COLO668 (cell line): ENCODE measurements at regions not wholly inside any gene's neighbourhood (a gene's known extent, or its start where the extent isn't known, plus 50 kb on each side); places are given as distances from the start of the nearest gene placed in this dataset.
A peak's percentile ranks its signal among the peaks of the same experiment; 100 is the strongest.

Experiments used
- DNase-seq: peaks from one replicate; lab custom pipeline; 2025; ENCODE audit not compliant: unreplicated experiment; lab: John Stamatoyannopoulos, UW

DNA sequence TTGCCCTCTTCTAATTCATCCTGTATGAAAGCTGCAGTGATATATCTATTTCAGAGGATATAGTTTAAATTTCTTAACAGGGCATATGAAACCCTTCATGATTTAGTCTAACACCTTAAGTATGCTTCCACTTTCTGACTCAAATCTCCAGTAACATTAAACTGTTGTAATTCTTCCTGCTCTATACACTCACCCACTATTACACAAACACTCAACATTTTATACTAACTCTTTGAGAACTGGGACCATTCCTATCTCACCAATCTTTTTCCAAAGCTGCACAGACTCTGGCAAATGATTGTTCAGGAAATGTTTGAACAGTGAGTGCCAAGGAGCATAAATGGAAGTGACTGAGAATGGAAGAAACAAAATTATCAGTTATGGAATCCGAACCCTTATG lies 560.4 kb upstream of the DPPA4 start:
- DNase-seq: no peak

DNA sequence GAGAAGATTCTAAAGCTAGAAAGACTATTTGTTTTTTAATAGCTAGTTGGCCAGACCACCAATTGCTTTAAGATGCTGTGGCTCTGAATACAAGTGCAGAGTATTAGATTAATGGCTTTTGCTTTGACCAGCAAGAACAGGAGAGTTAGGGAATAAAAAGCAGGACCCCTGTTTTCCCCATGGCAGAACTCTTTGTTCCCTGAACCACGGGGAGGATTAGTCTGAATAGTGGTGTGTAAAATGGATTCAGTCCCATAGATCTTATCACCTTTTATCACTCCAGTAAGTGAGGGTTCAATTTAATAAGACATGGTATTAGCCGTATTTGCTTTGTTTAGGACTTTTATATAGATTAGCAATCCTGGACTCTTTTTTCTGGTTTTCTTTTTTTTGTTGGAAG lies 562.6 kb upstream of the DPPA4 start:
- no peak for DNase-seq

DNA sequence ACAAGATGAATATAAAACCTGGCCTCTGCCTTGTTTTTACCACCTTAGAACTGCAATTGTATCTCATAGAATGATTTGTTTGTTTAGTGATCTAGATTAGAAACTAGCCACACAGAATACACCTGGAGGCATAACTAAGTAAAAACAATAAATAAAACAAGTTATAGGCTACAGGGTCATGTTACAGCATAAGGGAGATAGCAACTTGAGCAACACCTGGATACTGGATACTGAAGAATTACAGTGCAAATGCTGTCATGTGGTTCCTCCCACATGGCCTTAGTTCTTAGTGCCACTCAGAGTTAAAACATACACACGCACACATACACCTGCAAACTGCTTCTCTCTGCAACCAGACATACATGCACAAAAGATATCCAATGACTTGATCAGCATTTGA lies 563.4 kb upstream of the DPPA4 start:
- DNase-seq: peak; percentile 22

DNA sequence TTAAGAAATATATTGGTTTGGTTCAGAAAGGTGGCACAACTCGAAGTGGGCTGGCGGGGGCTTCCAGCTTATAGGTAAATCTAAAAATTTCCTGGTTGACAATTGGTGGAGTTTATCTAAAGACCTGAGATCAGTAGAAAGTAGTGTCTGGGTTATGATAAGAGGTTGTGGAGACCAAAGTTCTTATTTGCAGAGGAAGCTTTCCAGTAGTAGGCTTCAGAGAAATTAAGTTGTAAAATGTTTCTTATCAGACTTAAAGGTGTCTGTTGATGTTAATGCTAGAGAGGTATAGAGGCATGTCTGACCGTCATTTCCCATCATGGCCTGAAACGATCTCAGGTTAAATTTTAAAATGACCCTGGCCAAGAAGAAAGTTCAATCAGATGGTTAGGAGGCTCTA lies 565.2 kb upstream of the DPPA4 start:
- DNase-seq: no peak

DNA sequence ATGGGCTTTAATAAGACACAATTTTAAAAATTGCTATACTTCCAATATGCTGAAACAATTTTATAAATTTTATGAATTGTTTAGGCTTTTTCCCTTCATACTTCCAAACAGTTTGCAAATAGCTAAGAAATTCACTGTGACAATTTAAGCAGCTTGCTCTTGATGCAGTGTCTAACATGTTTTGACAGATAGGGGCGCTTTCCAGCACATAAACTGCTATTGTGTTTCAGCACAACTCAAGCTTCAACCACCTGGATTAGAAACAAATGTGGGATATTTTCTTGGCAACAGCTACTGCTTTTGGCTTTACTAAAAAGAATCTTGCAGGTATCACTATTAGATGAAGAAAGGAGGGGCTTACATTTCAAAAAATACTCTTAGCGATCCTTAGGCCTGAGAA lies 565.8 kb upstream of the DPPA4 start:
- DNase-seq: no peak

DNA sequence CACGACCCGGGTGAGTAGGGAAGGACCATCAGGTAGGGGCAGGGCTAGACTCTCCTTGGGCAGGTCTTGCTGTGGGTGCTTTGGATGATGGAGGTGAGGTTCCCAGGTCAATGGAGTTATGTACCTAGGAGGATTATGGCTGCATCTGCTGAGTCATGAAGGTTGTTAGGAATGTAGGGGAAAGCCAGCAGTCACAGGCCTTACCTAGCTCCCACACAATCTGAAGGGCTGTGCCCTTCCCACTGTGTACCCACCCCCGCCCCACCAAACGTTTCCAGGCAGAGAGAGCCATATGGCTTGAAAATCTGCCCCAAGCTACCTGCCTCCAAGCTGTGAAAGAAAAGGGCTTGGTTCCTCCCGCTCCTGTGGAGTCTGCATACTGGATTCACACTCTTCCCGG lies 573.4 kb upstream of the DPPA4 start:
- no peak for DNase-seq

DNA sequence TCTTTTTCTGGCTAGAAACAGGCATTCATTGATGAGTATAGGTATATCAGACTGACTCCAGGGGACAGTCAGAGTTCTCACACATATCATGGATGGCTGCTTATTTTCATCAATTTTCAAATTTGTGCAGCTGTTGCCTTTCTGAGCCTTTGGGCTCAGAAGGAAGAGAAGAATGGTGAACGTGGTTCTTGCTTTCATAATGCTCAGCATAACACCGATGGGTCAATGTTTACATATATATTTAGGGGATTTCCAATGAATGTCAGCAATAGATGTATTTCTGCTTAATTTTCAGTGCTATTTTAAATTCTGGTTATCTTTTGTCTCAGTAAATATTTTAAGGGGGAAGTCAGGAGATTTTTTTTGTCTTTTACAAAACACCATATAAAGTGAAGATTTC lies 581.4 kb upstream of the DPPA4 start:
- DNase-seq: no peak

DNA sequence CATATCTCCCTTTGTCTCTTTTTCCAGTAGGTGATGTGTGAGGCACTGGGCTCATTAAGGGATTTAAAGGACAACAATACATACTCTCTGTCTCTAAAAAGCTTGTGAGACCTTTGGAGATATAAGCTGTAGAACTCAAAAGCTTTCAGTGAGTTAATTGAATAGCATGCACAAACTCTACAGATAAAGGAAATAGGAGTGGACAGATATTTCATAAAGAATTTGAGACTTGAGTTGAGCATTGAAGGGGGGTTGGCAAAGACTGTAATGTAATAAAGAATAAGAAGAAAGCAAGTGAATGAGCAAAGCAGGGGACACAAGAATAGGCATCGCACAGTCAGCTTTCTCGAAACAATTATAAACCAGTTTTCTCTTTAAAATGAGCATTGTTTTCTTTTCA lies 583.4 kb upstream of the DPPA4 start:
- no peak for DNase-seq

DNA sequence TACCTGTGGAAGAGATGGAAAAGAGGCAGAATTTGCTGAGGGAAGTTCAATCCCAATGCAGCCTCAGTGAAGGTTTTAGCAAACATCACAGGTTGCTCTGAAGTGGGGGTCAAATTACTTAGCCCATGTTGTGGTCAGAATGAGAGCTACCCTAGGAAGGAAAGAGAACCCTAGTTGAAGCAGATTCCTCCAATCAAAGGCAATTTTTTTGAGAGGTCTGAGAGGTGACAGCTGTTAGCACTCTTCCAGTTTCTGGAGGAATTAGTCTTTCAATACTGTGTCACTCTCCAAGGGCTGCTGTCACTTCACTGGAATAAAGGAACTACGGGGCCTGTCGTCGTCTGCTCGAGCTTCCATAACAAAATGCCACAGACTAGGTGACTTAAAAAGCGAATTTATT lies 584.2 kb upstream of the DPPA4 start:
- no peak for DNase-seq

DNA sequence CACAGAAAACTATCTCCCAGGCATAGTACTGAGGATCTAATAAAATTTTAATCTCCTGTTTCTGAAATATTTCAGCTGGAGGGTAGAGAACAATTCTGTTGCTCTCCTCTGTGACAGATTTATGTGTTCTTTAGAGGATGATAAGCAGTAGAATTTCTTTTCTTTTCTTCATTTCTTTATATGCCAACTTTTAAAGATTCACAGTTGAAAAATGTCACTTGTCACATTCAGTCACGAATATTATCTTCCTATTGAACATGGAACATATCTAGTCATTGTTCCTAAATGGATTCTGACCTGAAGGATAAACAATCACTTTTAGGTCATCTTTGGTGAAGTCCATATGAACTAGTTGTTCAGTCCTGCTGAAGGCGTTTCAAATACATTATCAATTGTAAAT lies 585.5 kb upstream of the DPPA4 start:
- DNase-seq: no peak

DNA sequence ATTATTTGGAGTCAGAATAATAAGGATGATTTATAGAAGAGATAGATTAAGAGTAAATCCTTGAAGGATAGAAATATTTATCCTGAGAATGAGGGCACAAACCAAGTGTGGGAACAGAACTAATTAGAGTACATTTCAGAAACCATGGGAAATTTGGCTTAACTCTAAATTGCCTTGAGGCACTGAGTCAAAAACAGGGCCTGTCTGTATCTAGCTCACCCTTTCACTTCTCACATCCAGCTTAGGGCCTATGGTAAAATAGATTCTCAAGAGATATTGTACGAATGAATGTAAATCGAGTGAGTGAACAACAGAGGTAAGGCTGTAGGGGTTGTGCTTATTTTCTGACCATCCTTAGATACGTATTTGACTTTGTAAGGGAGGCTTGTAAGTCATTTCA lies 586.1 kb upstream of the DPPA4 start:
- no peak for DNase-seq

DNA sequence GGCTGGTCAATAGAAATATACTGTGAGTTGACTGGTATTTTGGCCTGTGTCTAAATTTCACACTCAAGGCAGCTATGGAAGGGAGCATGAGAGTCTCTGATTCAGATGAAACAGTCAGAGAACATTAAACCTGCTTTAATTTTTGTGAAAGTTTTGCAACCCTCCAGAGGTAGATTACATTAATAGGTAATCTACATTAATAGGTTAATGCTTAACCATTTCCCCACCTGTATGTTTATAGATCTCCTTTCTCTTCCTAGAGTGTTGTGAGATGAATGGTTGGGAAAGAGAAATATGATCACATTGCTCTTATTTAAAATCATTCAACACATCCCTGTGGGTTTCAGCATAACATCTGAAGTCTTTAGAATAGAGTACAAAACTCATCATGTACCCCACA lies 586.9 kb upstream of the DPPA4 start:
- no peak for DNase-seq

DNA sequence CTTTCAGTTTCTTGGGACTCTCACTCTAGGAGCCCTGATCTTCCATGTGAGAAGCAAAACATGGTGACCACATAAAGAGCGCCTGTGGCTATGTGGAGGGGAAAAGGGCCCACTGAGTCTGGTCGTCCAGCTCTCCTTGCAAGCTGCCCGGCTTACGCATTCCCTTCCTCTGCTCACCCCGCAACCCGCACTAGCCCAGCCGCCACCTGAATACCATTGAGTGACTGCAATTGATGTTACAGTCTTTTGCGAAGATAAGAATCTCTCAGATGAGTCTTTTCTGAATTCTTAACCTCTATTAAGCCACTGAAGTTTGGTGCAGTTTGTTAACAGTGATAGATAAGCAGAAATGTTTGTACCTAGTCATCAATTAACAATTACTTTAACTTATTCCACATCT lies 589.0 kb upstream of the DPPA4 start:
- no peak for DNase-seq

DNA sequence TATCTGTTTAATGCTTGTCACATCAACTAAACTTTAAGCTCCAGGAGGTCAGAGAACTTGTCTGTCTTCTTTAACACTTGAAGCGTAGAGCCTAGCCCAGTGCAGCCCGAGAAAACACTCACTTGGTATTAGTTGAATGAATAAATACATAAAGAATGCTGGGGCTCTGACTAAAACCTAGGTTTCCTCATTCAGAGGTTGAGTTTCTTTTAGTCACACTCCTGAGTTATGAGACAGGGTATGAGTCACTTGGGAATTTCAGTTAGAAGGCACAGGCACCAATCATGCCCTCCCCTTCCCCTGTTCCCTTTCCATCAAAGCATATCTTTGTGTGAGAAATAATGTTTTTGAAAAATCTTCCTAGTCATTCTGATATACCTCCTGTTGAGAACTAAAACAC lies 589.8 kb upstream of the DPPA4 start:
- no peak for DNase-seq

DNA sequence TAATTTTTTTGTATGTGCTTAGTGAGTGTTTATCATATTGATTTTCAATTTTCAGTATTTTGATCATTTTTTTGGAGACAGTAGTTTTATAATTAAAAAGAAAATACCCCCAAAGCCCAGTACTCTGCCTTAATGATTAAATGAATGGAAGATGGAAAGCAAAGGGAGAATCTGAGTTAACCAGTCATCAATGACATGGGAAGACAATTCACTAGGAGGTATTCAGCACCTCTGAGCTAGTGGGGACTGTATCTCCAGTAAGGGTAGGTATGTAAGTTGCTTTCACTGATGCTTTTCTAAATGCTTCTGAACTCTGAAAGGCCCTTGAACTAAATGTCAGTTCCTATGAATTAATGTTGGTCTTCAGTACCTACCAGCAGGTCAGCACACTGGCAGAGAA lies 590.4 kb upstream of the DPPA4 start:
- no peak for DNase-seq

DNA sequence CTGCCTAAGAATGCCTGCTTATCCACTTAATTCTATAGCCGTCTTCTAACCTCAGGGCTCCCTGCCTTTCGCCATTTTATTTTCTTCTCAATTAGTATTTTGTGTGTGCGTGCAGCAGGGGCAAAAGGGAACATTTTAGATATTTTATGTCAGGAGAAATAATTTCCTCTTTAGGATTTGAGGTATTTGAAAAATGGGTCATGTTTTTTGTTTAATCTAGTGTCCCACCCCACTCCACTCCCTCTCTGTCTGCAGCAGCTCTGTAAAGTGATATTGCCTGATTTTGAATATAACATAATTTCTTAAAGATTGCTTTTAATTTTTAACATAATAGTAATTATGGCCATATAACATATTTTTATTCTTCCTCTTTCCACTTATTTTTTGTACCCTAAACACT lies 593.2 kb upstream of the DPPA4 start:
- no peak for DNase-seq

DNA sequence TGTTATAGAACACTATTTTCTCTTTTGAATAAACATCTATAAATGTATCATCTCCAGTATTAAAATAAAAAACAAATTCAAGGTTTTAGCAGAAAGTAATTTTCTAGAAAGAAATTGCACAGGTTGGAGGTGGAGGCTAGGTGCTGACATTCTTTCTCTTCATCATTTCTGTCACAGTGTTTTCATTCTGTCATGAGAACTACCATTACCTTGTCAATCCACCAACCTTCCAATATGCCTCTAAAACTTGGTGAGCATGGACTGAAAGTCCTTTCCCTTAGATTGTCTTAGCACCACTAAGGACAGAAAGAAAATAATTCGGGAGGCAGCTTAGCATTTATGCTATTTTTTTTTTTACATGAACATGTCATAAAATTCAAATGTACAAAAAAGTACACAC lies 596.2 kb upstream of the DPPA4 start:
- DNase-seq: no peak

DNA sequence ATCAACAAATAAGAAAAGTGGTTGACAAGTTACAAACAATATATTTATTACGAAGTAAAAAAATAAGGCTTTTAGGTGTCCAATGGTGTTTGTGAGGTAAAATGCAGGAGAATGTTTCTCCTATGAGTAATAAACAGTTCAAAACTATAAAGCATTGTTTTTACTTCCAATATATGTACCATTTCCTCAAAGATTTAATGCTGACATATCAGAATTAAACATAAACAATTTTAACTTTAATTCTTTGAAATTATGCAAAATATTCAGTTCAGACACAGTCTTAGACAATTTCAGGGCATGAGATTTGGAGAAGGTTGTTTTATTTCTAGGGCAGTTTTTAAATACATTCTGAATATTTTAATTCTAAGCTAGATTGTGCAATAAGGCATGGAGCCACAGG lies 602.5 kb upstream of the DPPA4 start:
- DNase-seq: no peak

DNA sequence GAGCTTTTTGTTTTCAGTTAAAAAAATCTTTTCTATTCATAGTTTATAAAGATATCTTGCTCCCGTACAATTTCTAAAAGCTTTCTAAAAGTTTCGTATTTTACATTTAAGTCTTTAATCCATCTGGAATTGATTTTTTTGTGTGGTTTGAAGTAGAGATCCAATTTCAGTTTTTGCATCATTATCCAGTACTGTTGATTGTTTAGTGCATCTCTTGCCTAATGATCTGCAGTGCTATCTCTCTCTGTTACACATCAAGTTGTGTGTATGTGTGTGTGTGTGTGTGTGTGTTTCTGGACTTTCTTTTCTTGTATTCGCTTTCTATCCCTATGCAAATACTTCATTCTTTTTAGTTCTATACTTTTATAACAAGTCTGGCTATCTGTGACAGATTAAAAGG lies 605.8 kb upstream of the DPPA4 start:
- no peak for DNase-seq

DNA sequence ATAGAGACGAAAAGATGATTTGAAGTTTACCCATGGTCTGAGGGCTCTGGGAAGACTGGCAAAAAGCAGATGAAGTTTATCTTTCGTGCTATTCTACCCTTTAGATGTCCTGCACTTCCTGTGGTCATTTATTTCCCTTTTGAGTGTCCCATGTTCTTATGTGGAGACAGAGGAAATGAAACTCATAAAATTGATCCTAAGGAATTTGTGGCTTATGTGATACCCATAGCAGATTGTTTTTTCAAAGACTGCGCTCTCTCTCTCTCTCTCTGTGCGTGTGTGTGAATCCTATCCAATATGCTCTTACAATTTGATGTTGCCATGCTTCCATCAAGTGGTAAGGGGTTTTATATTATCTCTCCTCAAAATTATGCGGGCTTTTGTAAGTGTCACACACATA lies 607.5 kb upstream of the DPPA4 start:
- no peak for DNase-seq

DNA sequence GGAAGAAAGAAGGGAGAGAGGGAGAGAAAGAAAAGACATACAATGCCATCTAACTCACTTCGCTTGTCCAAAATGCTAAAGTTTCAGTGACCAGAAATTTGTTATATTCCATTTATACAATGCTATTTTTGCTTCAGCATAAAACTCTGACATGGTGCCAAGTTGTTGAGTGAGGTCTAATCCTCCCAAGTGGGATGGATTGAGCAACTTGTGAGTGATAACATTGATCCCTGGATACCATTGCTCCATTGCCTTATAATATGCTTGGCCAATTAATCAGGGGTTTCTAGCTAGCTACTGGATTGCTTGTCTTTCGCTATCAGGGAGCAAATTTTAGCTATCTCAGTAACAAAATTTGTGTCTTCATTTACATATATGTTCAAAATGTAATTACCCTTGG lies 615.6 kb upstream of the DPPA4 start:
- DNase-seq: no peak

DNA sequence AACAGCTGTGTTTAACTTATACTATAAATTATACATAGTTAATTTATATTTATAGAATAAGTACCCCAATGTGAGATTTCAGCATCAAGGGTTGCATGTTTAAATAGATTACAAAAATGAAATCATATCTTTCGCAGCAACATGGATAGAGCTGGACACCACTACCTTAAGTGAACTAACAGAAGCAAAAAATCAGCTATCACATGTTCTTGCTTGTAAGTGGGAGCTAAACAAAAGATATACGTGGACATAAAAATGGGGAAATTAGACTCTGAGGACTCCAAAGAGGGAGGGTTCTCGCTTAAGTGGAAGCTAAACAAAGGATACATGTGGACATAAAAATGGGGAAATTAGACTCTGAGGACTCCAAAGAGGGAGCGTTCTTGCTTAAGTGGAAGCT lies 626.5 kb upstream of the DPPA4 start:
- no peak for DNase-seq

DNA sequence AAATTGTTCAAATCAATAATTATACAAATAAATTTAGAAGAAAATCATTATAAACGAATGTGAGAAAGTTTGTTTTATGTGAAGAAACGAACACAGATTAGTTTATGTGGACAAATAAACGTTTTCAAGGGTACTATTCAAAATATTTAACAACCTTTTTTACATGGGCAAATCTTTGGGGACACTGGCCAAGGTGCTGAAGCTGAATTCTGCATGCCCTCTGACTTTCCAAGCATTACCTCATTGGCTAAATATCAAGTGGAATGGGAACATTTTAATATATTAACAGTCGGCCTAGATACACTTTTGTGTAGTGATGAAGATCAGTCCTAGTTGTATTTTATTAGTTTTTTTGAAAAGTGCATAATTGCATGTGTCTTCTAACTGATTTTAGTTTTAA lies 636.4 kb upstream of the DPPA4 start:
- no peak for DNase-seq

DNA sequence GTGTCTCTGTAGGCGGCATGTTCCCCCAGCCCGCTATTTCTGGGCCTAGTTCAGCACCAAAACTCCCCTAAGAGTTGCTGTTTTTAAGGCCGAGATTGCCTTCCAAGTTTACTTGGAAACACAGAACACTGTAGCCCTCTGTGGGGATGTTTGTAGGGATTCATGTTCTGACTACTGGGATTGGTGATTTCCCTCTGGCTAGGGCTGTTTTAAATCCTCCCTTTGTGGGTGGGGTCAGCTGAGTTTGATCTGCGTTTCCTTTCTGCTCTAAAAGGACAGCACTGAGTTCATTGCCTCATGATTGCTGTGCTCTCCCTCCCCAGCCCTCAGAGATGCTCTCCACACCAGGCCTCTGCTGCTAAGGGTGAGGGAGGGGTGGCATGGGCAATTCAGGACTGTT lies 640.6 kb upstream of the DPPA4 start:
- DNase-seq: no peak
